ENCODE measurements at regions not wholly inside any gene's neighbourhood (a gene's known extent, or its start where the extent isn't known, plus 50 kb on each side); places are given as distances from the start of the nearest gene placed in this dataset.

DNA sequence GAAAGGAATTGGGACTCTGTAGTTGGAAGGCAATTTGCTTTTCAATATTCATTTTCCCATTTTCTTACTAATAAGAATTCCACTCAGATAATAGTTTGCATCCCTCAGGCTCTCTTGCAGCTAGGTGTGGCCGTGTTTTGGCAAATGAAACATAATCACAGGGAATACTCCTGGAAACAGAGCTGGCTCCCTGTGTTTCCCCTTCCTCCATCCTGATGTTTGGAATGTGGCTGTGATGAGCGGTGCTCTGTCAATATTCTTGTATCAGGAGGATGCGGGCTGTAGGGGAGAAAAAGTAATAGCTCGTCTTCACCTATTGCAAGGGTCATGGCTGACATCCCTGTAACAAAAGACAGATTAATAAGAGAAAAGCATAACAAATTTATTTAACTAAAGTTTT, 271.0 kb downstream of the MYCN start:
- TF ChIP-seq SUZ12 (IDR thresholded peaks at IDR 0.05; ENCODE audit: extremely low read depth, insufficient read depth, insufficient read length) (no peak), ZNF274 (IDR thresholded peaks at IDR 0.05; ENCODE audit: low read depth, low read length) (no peak), YY1 (IDR thresholded peaks at IDR 0.05; ENCODE audit: insufficient read depth, insufficient read length) (no peak)
- no peak overlapping the region for H3K9ac ChIP-seq (ENCODE audit: insufficient read length, low read depth)
- H3K9me3 ChIP-seq (ENCODE audit: insufficient read depth, low read length), result peaks cover 26% of the 10 kb centered on the region
- DNase-seq (ENCODE audit: low read depth, low spot score), result no peak
- H3K4me1 ChIP-seq (ENCODE audit: insufficient read depth, insufficient read length), result no peaks in the 10 kb centered on the region
- no peaks in the 10 kb centered on the region for H3K27me3 ChIP-seq (ENCODE audit: insufficient read depth, insufficient read length)
- H3K4me3 ChIP-seq (ENCODE audit: insufficient read length, low read depth), result no peak overlapping the region
- H3K36me3 ChIP-seq (ENCODE audit: insufficient read depth, insufficient read length, low read length), result no peaks in the 10 kb centered on the region

DNA sequence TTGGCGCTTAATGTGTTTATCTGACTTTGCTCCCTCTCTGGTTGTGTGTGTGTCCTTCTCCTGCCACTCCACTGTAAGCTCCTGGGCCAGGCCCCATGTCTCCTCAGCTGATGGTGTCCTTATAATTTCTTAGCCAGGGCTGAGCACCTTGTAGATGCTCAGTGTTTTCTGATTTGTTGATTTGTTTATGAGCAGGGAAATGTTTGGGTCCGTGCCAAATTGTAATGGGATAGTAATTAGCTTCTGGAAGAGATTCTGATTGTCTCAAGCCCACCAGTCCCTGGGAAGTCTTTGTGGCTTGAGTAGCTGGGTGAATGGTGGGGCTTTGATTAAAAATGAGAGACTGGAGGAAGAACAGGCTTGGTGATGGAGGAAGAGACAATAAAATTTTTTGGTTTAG, 270.5 kb downstream of the MYCN start:
- Histone ChIP-seq H3K9me3 (ENCODE audit: insufficient read depth, low read length) (peaks cover 26% of the 10 kb centered on the region), H3K9ac (ENCODE audit: insufficient read length, low read depth) (no peak overlapping the region), H3K4me1 (ENCODE audit: insufficient read depth, insufficient read length) (no peaks in the 10 kb centered on the region), H3K4me3 (ENCODE audit: insufficient read length, low read depth) (no peak overlapping the region), H3K27me3 (ENCODE audit: insufficient read depth, insufficient read length) (no peaks in the 10 kb centered on the region), H3K36me3 (ENCODE audit: insufficient read depth, insufficient read length, low read length) (no peaks in the 10 kb centered on the region)
- TF ChIP-seq ZNF274 (IDR thresholded peaks at IDR 0.05; ENCODE audit: low read depth, low read length), result no peak
- TF ChIP-seq SUZ12 (IDR thresholded peaks at IDR 0.05; ENCODE audit: extremely low read depth, insufficient read depth, insufficient read length), result no peak
- TF ChIP-seq YY1 (IDR thresholded peaks at IDR 0.05; ENCODE audit: insufficient read depth, insufficient read length), result no peak
- no peak for DNase-seq (ENCODE audit: low read depth, low spot score)

DNA sequence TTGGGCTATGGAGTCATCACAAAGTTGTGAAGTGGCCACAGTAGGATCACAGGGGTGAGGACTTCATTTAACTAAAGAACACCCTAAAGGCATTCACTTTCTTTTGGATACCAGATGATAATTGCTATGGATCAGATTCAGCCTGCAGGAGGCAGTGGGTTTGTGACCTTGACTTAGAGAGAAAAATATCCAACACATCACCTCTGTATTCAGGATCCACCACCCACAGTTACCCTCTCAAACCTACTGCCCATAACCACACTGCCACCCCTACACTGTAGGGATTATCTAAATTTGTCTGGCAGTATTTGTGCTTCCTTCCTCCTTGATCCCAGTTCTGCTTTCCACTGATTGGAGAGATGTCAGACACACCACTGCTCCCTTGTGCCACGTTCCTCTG, 269.4 kb downstream of the MYCN start:
- TF ChIP-seq YY1 (IDR thresholded peaks at IDR 0.05; ENCODE audit: insufficient read depth, insufficient read length) (no peak), ZNF274 (IDR thresholded peaks at IDR 0.05; ENCODE audit: low read depth, low read length) (no peak), SUZ12 (IDR thresholded peaks at IDR 0.05; ENCODE audit: extremely low read depth, insufficient read depth, insufficient read length) (no peak)
- DNase-seq (ENCODE audit: low read depth, low spot score), result no peak
- Histone ChIP-seq H3K27me3 (ENCODE audit: insufficient read depth, insufficient read length) (no peaks in the 10 kb centered on the region), H3K4me1 (ENCODE audit: insufficient read depth, insufficient read length) (no peaks in the 10 kb centered on the region), H3K9ac (ENCODE audit: insufficient read length, low read depth) (no peak overlapping the region), H3K4me3 (ENCODE audit: insufficient read length, low read depth) (no peak overlapping the region), H3K36me3 (ENCODE audit: insufficient read depth, insufficient read length, low read length) (no peaks in the 10 kb centered on the region), H3K9me3 (ENCODE audit: insufficient read depth, low read length) (peaks cover 26% of the 10 kb centered on the region)

DNA sequence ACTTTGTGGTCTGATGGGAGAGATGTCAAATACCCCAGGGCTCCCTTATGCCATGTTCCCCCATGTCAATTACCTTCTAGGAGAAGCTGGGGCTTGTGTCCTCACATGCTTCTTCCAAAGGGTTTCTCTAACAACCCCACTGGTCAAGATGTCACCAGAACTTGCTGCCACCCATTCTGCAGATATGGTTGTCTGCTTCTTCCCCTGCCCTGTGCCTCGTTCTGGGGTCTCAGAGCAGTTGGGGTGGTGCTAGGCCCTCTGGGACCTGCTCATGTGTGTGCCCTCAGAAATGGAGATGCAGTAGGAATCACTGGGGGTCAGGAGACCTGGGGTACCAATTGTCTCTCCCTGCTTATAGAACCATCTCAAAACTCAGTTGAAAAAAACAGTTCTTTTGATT, 268.6 kb downstream of the MYCN start:
- H3K36me3 ChIP-seq (ENCODE audit: insufficient read depth, insufficient read length, low read length), result no peaks in the 10 kb centered on the region
- H3K9ac ChIP-seq (ENCODE audit: insufficient read length, low read depth), result no peak overlapping the region
- DNase-seq (ENCODE audit: low read depth, low spot score), result no peak
- H3K9me3 ChIP-seq (ENCODE audit: insufficient read depth, low read length), result peaks cover 26% of the 10 kb centered on the region
- H3K4me1 ChIP-seq (ENCODE audit: insufficient read depth, insufficient read length), result no peaks in the 10 kb centered on the region
- H3K4me3 ChIP-seq (ENCODE audit: insufficient read length, low read depth), result no peak overlapping the region
- TF ChIP-seq ZNF274 (IDR thresholded peaks at IDR 0.05; ENCODE audit: low read depth, low read length) (no peak), SUZ12 (IDR thresholded peaks at IDR 0.05; ENCODE audit: extremely low read depth, insufficient read depth, insufficient read length) (no peak), YY1 (IDR thresholded peaks at IDR 0.05; ENCODE audit: insufficient read depth, insufficient read length) (no peak)
- H3K27me3 ChIP-seq (ENCODE audit: insufficient read depth, insufficient read length), result no peaks in the 10 kb centered on the region

DNA sequence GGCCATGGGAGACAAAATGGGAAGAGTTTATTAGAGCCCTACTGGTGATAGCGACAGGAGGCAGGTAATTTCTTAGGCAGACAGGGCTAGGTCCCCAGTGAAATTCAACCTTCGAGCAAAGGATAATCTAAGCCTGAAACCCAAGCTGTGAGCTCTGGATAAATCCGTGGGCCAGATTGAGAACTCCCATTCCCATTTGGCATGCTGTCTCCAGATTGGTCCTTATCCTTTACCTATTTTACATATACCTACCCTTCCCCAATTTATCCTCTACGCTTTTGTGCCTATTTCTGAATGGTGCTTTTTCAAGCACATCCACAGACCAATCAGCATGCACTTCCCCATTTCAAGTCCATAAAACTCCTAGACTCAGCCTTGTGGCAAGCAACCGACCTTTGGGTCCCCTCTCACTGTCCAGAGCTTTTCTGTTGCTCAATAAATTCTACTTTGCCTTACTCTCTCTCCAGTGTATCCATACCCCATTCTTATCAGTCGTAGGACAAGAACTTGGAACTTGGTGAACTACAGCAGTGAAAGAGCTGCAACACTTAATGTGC, 268.0 kb downstream of the MYCN start:
- Histone ChIP-seq H3K9me3 (ENCODE audit: insufficient read depth, low read length) (peaks cover 26% of the 10 kb centered on the region), H3K9ac (ENCODE audit: insufficient read length, low read depth) (no peak overlapping the region), H3K36me3 (ENCODE audit: insufficient read depth, insufficient read length, low read length) (no peaks in the 10 kb centered on the region), H3K27me3 (ENCODE audit: insufficient read depth, insufficient read length) (no peaks in the 10 kb centered on the region), H3K4me1 (ENCODE audit: insufficient read depth, insufficient read length) (no peaks in the 10 kb centered on the region), H3K4me3 (ENCODE audit: insufficient read length, low read depth) (no peak overlapping the region)
- TF ChIP-seq YY1 (IDR thresholded peaks at IDR 0.05; ENCODE audit: insufficient read depth, insufficient read length), result no peak
- TF ChIP-seq ZNF274 (IDR thresholded peaks at IDR 0.05; ENCODE audit: low read depth, low read length), result no peak
- no peak for TF ChIP-seq SUZ12 (IDR thresholded peaks at IDR 0.05; ENCODE audit: extremely low read depth, insufficient read depth, insufficient read length)
- DNase-seq (ENCODE audit: low read depth, low spot score), result no peak

DNA sequence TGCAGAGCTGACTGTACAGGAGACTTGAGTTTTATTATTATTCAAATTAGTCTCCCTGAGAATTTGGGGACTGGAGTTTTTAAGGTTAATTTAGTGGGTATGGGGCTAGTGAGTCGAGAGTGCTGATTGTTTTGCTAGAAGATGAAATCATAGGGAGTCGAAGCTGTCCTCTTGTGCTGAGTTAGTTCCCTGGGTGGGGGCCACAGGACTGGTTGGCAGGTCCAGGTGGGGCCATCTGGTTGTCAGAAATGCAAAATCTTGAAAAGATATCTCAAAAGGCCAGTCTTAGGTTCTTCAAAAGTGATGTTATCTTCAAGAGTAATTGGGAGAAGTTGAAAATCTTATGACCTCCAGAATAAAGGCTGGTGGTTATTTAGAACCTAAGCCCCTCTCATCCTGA, 267.3 kb downstream of the MYCN start:
- Histone ChIP-seq H3K4me3 (ENCODE audit: insufficient read length, low read depth) (no peak overlapping the region), H3K4me1 (ENCODE audit: insufficient read depth, insufficient read length) (no peaks in the 10 kb centered on the region), H3K9me3 (ENCODE audit: insufficient read depth, low read length) (peaks cover 26% of the 10 kb centered on the region), H3K9ac (ENCODE audit: insufficient read length, low read depth) (no peak overlapping the region), H3K36me3 (ENCODE audit: insufficient read depth, insufficient read length, low read length) (no peaks in the 10 kb centered on the region), H3K27me3 (ENCODE audit: insufficient read depth, insufficient read length) (no peaks in the 10 kb centered on the region)
- DNase-seq (ENCODE audit: low read depth, low spot score), result no peak
- TF ChIP-seq ZNF274 (IDR thresholded peaks at IDR 0.05; ENCODE audit: low read depth, low read length) (no peak), YY1 (IDR thresholded peaks at IDR 0.05; ENCODE audit: insufficient read depth, insufficient read length) (no peak), SUZ12 (IDR thresholded peaks at IDR 0.05; ENCODE audit: extremely low read depth, insufficient read depth, insufficient read length) (no peak)

DNA sequence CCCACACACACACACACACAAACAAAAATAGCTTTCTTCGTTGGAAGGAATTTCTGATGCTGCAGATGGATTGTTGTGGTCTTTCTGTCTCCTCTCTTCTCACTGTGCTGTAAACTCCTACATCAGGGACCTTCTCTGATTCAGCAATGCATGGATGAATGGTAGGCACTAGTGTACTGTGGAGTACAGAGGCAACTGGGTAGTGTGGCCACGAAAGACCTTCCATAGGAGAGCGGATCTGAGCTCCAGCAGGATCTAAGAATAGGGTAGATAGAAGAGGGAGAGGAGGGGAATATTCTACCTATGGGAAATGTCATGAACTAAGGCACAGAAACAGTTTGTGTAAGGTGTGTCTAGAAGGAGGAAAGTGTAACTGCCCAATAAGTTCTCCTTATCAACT, 266.8 kb downstream of the MYCN start:
- peaks cover 25% of the 10 kb centered on the region for H3K9me3 ChIP-seq (ENCODE audit: insufficient read depth, low read length)
- DNase-seq (ENCODE audit: low read depth, low spot score), result no peak
- H3K4me3 ChIP-seq (ENCODE audit: insufficient read length, low read depth), result no peak overlapping the region
- H3K27me3 ChIP-seq (ENCODE audit: insufficient read depth, insufficient read length), result no peaks in the 10 kb centered on the region
- TF ChIP-seq ZNF274 (IDR thresholded peaks at IDR 0.05; ENCODE audit: low read depth, low read length) (no peak), SUZ12 (IDR thresholded peaks at IDR 0.05; ENCODE audit: extremely low read depth, insufficient read depth, insufficient read length) (no peak), YY1 (IDR thresholded peaks at IDR 0.05; ENCODE audit: insufficient read depth, insufficient read length) (no peak)
- no peaks in the 10 kb centered on the region for H3K4me1 ChIP-seq (ENCODE audit: insufficient read depth, insufficient read length)
- H3K9ac ChIP-seq (ENCODE audit: insufficient read length, low read depth), result no peak overlapping the region
- no peaks in the 10 kb centered on the region for H3K36me3 ChIP-seq (ENCODE audit: insufficient read depth, insufficient read length, low read length)
